GM12892 (cell line): ENCODE measurements at regions not wholly inside any gene's neighbourhood (a gene's known extent, or its start where the extent isn't known, plus 50 kb on each side); places are given as distances from the start of the nearest gene placed in this dataset.

ENCODE experiments used
- DNase-seq: peaks from one replicate; pipeline ENCODE4 v3.0.0; 2011; ENCODE audit not compliant: insufficient read length
- FAIRE-seq: peaks from 2 replicates; lab custom pipeline; 2011; peaks lifted over from hg19 to GRCh38; lab: Jason Lieb, UNC
- POLR2A ChIP-seq: IDR thresholded peaks from 2 replicates; pipeline ENCODE4 v1.6.1; 2011; ENCODE audit warnings: low read depth, low read length, control low read depth
- POLR2AphosphoS5 ChIP-seq: IDR thresholded peaks from 2 replicates; pipeline ENCODE4 v1.6.1; 2011; ENCODE audit warnings: low read depth, low read length, control low read depth
- TAF1 ChIP-seq: IDR thresholded peaks from 2 replicates; pipeline ENCODE4 v1.6.1; 2011; ENCODE audit warnings: low read depth, mild to moderate bottlenecking, control low read depth, low read length, borderline replicate concordance

DNA sequence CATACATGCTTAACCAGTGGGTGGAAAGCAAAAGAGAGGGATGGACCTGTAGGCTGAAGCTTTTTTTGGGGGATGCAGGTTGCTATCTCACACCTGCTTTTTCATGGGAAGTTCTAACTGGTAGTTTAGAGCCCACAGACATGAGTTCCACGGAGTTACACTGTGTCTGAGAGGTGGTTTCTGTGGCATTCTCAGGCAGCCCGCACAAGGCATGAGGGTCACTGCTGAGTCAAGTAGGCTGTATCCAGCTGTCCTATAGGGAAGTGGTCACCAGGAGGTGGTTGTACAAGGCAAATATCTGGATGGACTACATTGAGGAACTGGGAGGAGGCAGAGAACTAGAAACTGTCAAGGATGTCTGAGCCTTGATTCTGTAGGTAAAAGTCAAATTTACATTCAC, 351.0 kb upstream of the POM121L12 start:
- FAIRE-seq (no peak), DNase-seq (no peak)
- TF ChIP-seq TAF1: no peak
- no peak for TF ChIP-seq POLR2A
- no peak for TF ChIP-seq POLR2AphosphoS5

GRCh38 chr7:52682993-52683392, 352.4 kb upstream of the POM121L12 start:
- DNase-seq (no peak), FAIRE-seq (no peak)
- TF ChIP-seq POLR2A: no peak
- TF ChIP-seq POLR2AphosphoS5: no peak
- no peak for TF ChIP-seq TAF1

DNA sequence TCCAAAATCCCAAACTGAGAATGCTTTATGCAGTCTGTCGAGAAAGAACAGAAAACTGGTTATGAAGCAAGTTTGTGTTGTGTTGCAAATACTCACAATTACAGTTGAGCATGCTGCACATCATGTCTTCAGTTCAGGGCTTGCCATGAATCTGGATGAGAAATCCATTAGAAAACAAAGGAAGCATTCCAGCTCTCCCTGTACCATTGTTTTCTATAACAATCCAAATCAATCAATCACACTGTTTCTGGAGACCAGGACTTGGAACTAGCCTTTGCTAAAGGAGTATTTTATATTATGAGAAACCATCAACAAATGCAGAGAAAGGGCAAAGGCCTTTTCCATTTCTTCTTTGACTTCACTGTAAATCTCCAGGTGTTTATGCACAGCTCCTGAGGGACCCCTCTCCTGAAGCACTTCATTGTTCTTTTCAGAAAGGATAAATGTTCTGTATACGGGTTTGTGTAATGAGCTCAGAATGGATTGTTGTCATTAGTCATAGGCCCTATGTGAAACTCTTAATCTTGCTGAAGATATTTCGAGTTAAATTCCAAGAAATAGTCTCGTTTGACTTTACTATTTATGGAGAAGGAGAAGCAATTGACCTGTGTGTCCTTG, 364.7 kb upstream of the POM121L12 start:
- TF ChIP-seq POLR2AphosphoS5 (no peak), TAF1 (no peak), POLR2A (no peak)
- FAIRE-seq (no peak), DNase-seq (no peak)

DNA sequence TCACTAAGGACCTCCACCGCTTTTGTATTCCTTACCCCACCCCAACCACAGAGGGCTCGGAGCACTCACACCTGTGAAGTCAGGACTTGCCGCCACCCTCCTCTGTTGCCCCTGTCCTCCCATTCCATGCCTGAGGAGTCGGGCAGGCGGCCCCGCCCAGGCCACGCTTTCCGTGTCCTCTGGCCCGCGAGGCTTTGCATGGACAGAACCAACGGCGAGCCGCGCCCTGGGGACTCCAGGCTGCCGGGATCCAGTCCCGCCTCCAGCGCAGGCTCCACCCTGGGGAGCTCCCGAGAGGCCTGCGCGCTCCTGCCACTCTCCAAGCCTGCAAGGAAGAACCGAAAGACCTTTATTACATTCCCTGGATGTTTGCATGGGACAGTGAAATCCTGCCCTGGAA, 366.4 kb upstream of the POM121L12 start:
- no peak for FAIRE-seq
- no peak for DNase-seq

GRCh38 chr7:52668435-52668834, 367.0 kb upstream of the POM121L12 start:
- TF ChIP-seq POLR2AphosphoS5 (no peak), TAF1 (no peak), POLR2A (no peak)
- DNase-seq (no peak), FAIRE-seq (no peak)

More for the DNA sequence above, 366.4 kb upstream of the POM121L12 start:
- TF ChIP-seq TAF1 (no peak), POLR2A (no peak), POLR2AphosphoS5 (no peak)

GRCh38 chr7:52659178-52659577, 376.3 kb upstream of the POM121L12 start:
- no peak for FAIRE-seq
- TF ChIP-seq POLR2A: no peak
- TF ChIP-seq TAF1: no peak
- TF ChIP-seq POLR2AphosphoS5: no peak
- DNase-seq: no peak

- no peak for TF ChIP-seq POLR2A
- TF ChIP-seq TAF1: no peak
- DNase-seq (no peak), FAIRE-seq (no peak)
Measured at GRCh38 chr7:52656098-52656497, 379.3 kb upstream of the POM121L12 start.

GRCh38 chr7:52652621-52653020, 382.8 kb upstream of the POM121L12 start:
- no peak for DNase-seq
- TF ChIP-seq POLR2A: no peak
- TF ChIP-seq POLR2AphosphoS5: no peak
- TF ChIP-seq TAF1: no peak
- no peak for FAIRE-seq

GRCh38 chr7:52648872-52649271, 386.6 kb upstream of the POM121L12 start:
- TF ChIP-seq POLR2AphosphoS5 (no peak), TAF1 (no peak), POLR2A (no peak)
- DNase-seq (no peak), FAIRE-seq (no peak)

DNA sequence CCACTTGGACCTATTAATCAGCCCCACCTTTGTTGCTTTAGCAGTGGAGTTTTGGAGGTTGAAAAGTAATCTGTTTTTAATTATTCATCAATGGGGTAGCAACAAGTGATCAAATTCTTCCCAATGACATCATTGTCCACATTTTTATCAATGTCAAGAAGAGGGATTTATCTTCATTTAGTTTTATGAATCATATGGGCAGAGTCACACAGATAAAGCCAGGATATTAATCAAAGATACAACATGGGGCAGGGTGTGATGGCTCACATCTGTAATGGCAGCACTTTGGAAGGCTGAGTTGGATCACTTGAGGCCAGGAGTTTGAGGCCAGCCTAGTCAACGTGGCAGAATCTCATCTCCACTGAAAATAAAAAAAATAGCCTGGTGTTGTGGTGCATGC, 388.4 kb upstream of the POM121L12 start:
- DNase-seq (no peak), FAIRE-seq (no peak)
- TF ChIP-seq TAF1 (no peak), POLR2A (no peak), POLR2AphosphoS5 (no peak)

DNA sequence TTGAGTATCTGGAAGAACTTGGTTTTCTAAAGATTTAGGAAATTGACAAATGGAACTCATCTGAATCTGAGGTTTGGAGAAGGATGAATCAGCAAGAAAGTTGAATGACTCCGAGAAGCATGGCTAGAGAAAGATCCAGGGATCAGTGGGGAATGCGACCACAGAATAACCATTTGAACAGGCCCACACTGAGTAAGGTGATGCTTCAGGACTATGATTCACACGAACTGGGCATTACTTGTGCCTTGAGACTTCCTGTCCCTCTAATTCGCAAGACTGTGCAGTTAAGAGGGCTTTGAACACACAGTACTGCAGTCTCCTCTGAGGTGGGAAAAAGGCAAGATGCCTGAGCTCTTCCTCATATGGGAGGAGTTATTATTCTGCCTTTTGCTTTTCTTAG, 395.5 kb upstream of the POM121L12 start:
- no peak for FAIRE-seq
- TF ChIP-seq TAF1 (no peak), POLR2AphosphoS5 (no peak), POLR2A (no peak)
- no peak for DNase-seq

- FAIRE-seq: no peak
- TF ChIP-seq TAF1 (no peak), POLR2AphosphoS5 (no peak), POLR2A (no peak)
Measured at GRCh38 chr7:52639126-52639525, 396.3 kb upstream of the POM121L12 start.

More at GRCh38 chr7:52639126-52639525, 396.3 kb upstream of the POM121L12 start:
- no peak for DNase-seq
